G401 (cell line): ENCODE measurements at regions not wholly inside any gene's neighbourhood (a gene's known extent, or its start where the extent isn't known, plus 50 kb on each side); places are given as distances from the start of the nearest gene placed in this dataset.
A peak's percentile ranks its signal among the peaks of the same experiment; 100 is the strongest.
"Not testable (repeated sequence)": the region's sequence is repeated elsewhere in the genome, so short reads cannot be mapped to it uniquely, and the experiment has no call there.

ENCODE experiments used
- DNase-seq: peaks from one replicate; pipeline ENCODE4 v3.0.0-alpha.2; 2015; ENCODE audit warnings: low spot score
- in situ Hi-C: cut with HindIII; loops from 2 replicates; pipeline ENCODE4 v1.10.0; 2016; ENCODE audit warnings: low sequenced_read_pairs, mixed read lengths

GRCh38 chr5:163569284-163569683 lies 63.9 kb downstream of the MAT2B start:
- in situ Hi-C loops: no loop called here
- DNase-seq: no peak

DNA sequence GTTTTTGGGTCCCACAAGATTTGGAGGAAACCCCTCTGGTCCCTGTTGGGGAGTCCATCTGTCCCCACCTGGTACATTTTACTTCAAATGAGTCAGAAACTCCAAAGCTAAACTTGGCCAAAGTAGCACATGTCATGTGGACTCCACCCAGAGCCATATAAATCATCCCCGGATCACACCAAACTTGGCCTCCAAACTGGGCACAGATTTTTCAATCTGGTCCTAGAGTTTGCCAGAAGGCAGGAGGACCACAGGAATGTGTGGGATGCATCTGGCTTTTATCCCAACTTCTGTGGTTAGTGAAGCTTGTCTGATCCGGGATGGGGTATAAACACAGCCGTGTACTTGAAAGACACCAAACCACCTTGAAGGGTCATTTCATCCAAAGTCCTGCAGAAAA lies 66.3 kb downstream of the MAT2B start:
- in situ Hi-C loops: no loop called here

DNA sequence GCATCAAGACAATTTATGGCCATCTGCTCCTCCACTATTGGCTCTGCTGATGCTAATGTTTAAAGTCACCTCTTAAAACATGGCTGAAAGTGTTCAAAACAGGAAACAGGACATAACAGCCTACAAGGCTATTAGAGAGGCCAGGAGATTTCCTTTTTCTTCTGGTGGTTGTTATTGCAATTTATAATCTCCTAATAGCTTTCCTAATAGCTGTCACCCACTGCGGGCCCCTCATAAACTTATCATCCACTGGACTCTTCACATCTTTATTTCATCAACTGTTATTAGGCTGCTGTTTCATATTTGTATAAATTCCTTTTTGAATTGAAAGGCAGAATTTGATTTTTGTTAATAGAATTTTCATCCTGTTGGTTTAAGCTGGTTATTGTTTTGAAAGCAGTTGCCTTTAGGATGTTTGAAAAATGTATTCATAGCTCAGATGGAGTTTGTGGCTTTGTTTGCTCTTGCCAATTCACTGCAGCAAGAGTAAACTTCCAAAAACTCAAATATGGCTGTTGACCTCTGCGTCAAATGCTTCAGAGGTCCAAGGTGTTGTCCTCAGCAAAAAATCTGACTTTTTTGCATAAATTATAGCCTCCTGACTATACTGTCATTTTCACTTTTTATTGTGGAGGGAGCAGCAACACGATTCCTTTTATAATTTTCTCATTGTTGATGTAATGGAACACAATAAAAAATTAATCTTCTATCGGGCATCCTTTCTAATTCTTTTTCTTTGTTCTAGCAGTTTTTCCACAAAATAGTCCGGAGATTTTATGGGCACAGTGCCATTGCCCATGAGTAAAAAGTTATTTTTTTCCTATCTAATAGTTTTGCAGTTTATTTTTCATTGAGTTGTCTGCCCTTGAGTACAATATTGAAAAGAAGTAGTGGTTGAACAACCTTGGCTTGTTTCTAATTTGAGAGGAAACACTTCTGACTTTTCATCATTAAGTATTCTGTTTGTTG lies 69.3 kb downstream of the MAT2B start:
- in situ Hi-C loops: no loop called here

More for the DNA sequence above, 66.3 kb downstream of the MAT2B start:
- peak; percentile 64 for DNase-seq

DNA sequence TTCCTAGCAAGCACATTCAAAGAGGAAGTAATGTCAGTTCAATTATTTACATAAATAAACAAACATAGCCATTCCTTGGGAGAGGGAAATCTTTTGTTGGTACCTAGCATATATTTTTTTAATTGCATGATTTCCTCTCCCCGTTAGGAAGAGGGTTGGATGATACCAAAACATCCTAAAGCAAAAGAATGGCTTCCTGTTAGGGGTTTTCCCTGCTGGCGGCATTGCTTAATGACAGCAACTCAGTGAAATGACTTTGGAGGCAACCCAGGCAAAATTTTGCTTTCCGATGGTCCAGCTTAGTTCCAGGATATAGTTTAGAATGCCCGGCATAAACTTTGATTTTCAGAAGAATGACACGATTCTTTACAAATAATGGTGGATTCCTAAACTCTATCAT lies 73.2 kb downstream of the MAT2B start:
- DNase-seq: no peak

More for the DNA sequence above, 69.3 kb downstream of the MAT2B start:
- no peak for DNase-seq

GRCh38 chr5:163579729-163580128 lies 74.3 kb downstream of the MAT2B start:
- no peak for DNase-seq
- in situ Hi-C loops: no loop called here

More for the DNA sequence above, 73.2 kb downstream of the MAT2B start:
- in situ Hi-C loops: no loop called here

GRCh38 chr5:163580516-163580915 lies 75.1 kb downstream of the MAT2B start:
- DNase-seq: no peak
- in situ Hi-C loops: no loop called here

- in situ Hi-C loops, DNase-seq: not testable (repeated sequence)
These were observed 78.2 kb downstream of the MAT2B start for GRCh38 chr5:163583491-163584153.

DNA sequence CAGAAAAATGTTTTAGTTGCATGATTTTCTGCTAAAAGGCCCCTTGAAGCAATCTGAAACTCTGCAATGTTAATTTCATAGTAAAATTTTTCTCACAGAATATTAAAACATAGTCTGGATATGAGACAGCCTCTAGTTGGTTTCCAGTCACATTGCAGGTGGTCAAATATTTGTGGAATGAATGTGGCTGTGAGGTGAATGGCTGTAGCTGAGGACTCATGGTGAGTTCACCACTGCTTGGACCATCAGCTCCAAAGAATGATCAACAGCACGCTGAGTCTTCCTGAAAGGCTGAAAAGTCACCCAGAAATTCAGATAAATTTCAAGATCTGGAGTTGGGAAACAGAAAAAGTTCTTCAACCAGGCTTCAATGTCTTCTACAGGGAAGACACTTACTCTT lies 79.8 kb downstream of the MAT2B start:
- in situ Hi-C loops: no loop called here
- no peak for DNase-seq

- in situ Hi-C loops: no loop called here
- no peak for DNase-seq
These were observed 81.1 kb downstream of the MAT2B start for GRCh38 chr5:163586531-163586956.

DNA sequence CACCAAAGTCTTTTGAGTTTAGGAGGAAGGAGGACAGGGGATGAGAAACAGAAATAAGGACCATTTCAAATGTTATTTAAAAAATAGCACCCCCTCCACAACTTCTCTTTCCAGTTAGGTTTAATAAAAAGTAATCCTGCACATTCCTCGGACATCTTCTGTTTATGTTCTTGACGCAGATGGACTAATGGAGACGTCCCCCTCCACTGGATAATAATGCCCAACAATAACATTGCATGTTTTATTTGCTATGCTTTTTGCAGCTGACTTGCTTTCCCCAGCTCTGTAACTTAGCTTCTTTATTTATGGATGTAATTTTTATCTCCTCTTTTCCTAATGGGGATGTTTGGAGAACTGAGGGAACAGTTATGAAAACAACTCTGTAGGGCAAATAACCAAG lies 89.5 kb downstream of the MAT2B start:
- no peak for DNase-seq
- in situ Hi-C loops: no loop called here

GRCh38 chr5:163595932-163596607 lies 90.7 kb downstream of the MAT2B start:
- DNase-seq: peak; percentile 26
- in situ Hi-C loops: no loop called here

DNA sequence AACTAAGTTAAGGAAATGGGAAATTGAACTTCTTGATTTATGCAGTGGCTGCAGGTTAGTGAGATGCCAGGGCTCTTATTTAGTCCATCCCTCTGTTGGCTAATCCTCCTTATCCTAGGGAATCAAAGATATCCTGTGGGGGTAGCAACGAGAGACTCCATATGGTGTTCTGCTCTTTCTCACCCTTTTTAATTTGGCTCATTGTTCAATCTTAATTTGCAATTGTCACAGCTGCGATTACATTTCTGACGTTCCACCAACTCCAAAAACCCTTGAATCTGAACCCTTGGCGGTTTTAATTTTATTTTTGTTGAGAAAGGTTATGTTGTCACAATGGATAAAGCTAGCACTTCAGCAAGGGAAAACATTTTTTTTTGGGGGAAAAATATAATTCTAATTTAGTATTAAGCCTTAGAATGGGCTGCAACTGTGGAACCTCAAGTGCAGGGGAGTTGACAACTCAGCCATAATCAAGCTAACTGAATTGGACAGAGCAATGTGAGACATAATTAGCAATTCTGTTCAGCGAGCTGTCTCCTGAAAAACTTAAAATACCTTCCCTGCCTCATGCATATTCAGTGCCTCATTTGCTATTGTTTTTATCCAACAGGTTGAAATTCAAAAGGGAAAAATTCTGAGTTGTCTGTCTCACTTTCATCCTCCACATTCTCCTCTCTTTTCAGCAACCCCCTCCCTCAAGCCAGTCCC lies 91.3 kb downstream of the MAT2B start:
- in situ Hi-C loops: no loop called here
- DNase-seq: peak; percentile 22

DNA sequence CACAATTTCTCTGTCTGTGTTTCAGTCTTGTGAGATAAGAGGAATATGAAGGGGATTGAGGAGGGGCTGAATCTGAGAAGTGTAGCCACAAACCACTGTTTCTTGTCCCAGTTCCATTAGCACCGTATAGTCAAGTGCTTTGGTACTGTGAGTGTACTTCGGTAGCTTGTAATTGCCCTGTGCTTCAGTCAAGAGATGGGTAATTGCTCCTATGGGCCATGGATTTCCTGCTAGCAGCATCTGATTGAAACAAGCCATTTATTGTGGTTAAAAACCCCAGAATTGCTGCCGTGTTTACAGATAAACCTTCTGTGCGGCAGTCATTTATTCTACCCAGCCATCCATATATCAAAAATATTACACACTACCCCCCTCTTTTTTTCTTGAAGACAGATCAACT lies 98.6 kb downstream of the MAT2B start:
- in situ Hi-C loops: no loop called here
- no peak for DNase-seq

- no peak for DNase-seq
- in situ Hi-C loops: no loop called here
These were observed 101.8 kb downstream of the MAT2B start for GRCh38 chr5:163607256-163607655.

DNA sequence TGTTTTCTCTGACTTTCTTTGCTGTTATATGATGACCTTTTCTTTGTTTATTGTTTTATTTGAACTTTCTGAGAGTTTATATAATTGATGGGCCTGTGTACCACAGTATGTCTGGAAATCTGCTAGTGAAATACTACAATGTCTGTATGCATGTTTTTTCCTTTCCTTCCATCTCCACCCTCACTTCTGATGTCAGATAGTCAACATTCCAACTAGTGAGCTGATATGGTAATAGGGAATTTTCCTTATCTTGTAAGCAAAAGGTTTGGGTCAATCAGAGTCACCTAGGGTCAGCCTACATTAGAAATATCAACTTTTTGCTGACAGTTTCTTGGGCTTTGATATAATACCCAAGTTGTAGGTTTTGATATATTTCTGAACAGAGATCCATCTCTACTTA lies 103.2 kb downstream of the MAT2B start:
- DNase-seq: no peak
- in situ Hi-C loops: no loop called here

DNA sequence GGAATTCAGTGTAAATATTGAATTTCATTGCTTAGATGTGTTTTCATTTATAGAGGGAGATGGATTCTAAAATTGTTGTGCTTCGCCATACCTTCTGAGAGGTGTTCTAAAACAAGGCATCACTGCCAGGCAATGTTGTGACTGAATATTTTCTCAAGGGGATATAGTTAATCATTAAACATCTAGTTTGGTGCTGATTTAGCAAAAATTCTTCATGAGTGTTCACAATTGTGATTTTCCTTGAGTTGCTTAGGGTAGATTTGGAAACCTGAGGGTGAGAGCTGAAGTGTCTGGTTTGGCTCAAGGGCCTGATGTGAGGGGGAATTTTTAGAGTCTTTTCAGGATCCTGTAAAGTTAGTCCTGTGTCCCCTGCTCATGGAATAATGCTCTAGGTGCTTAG lies 104.5 kb downstream of the MAT2B start:
- DNase-seq: no peak
- in situ Hi-C loops: no loop called here

- no peak for DNase-seq
- in situ Hi-C loops: no loop called here
These were observed 107.1 kb downstream of the MAT2B start for GRCh38 chr5:163612358-163613149.

- in situ Hi-C loops: no loop called here
- DNase-seq: no peak
These were observed 107.7 kb downstream of the MAT2B start for GRCh38 chr5:163613150-163613442.

DNA sequence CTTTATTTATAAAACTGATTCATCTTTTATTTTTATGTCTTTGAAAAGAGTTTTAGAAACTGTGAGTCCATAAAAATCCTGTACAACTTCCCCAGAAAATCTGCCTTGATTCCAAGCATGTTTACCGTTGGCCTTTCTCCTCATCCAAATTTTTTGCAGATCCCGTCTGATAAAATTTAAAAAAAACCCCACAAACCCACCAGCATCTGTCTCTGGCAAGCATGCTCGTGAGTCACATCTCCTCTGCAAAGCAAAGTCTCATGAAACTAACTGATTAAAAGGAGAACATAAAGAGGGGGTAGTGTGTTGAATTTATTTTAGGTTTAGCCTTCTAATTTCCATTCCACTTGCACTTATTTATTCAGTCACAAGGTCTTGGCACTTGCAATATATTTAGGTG lies 109.4 kb downstream of the MAT2B start:
- in situ Hi-C loops: no loop called here
- no peak for DNase-seq
